OCI-LY1 (cell line): ENCODE measurements at regions not wholly inside any gene's neighbourhood (a gene's known extent, or its start where the extent isn't known, plus 50 kb on each side); places are given as distances from the start of the nearest gene placed in this dataset.

Experiments used
- H2AFZ ChIP-seq: fragments of 200-600 bp; sonication (generic), shearing (Covaris generic); 2 replicates; pipeline ENCODE4 v1.6.0; 2014; ENCODE audit warnings: antibody characterized with exemption, mild to moderate bottlenecking, low read length
- H3F3A ChIP-seq: fragments of 200-600 bp; sonication (generic), shearing (Covaris generic); 2 replicates; pipeline ENCODE4 v1.6.0; 2014; ENCODE audit warnings: mild to moderate bottlenecking, antibody characterized with exemption, low read length, moderate library complexity; ENCODE audit not compliant: insufficient read depth
- H3K27ac ChIP-seq: fragments of 200-600 bp; sonication (generic); 2 replicates; pipeline ENCODE4 v1.5.1; 2014; ENCODE audit warnings: low read length, mixed run types, mild to moderate bottlenecking, low read depth; ENCODE audit not compliant: poor library complexity, severe bottlenecking
- H3K27me3 ChIP-seq: fragments of 200-600 bp; sonication (generic); 2 replicates; pipeline ENCODE4 v1.6.0; 2014; ENCODE audit warnings: antibody characterized with exemption, mild to moderate bottlenecking, low read length, moderate library complexity; ENCODE audit not compliant: insufficient read depth
- H3K36me3 ChIP-seq: fragments of 200-600 bp; sonication (generic); 2 replicates; pipeline ENCODE4 v1.6.1; 2014; ENCODE audit warnings: mild to moderate bottlenecking, antibody characterized with exemption, low read length, moderate library complexity, mixed read lengths; ENCODE audit not compliant: insufficient read depth
- H3K4me1 ChIP-seq: fragments of 200-600 bp; sonication (generic); 2 replicates; pipeline ENCODE4 v1.5.1; 2014; ENCODE audit warnings: mild to moderate bottlenecking, low read length, moderate library complexity; ENCODE audit not compliant: insufficient read depth, severe bottlenecking
- H3K4me2 ChIP-seq: fragments of 200-600 bp; sonication (generic), shearing (Covaris generic); 2 replicates; pipeline ENCODE4 v1.6.1; 2014; ENCODE audit warnings: low read length
- H3K4me3 ChIP-seq: fragments of 200-600 bp; sonication (generic); 2 replicates; pipeline ENCODE4 v1.5.1; 2014; ENCODE audit warnings: low read length, low read depth, mild to moderate bottlenecking, mixed read lengths; ENCODE audit not compliant: poor library complexity, severe bottlenecking
- H3K79me2 ChIP-seq: fragments of 200-600 bp; shearing (Covaris generic); 2 replicates; pipeline ENCODE4 v1.6.1; 2016; ENCODE audit warnings: mixed run types, low read length, mixed read lengths; ENCODE audit not compliant: insufficient read depth
- H3K9ac ChIP-seq: fragments of 200-600 bp; sonication (generic), shearing (Covaris generic); 2 replicates; pipeline ENCODE4 v1.6.1; 2014; ENCODE audit warnings: mild to moderate bottlenecking, low read length, mixed read lengths
- H3K9me2 ChIP-seq: fragments of 200-600 bp; sonication (generic), shearing (Covaris generic); 2 replicates; pipeline ENCODE4 v1.6.1; 2014; ENCODE audit warnings: low read depth, mild to moderate bottlenecking, low read length, mixed read lengths
- H3K9me3 ChIP-seq: fragments of 200-600 bp; shearing (Covaris generic); 2 replicates; pipeline ENCODE4 v1.6.1; 2014; ENCODE audit warnings: low read length, mixed read lengths
- H4K20me1 ChIP-seq: fragments of 200-600 bp; sonication (generic), shearing (Covaris generic); 2 replicates; pipeline ENCODE4 v1.6.0; 2016; ENCODE audit warnings: mild to moderate bottlenecking, low read length; ENCODE audit not compliant: insufficient read depth
- EZH2 ChIP-seq: fragments of 200-600 bp; sonication (generic), shearing (Covaris generic); IDR thresholded peaks from 2 replicates; pipeline ENCODE4 v1.8.0; 2017; ENCODE audit warnings: borderline replicate concordance, mixed run types, mild to moderate bottlenecking, antibody characterized with exemption, low read length, moderate library complexity, mixed read lengths
- TF ChIP-seq, protein P1 (sequence below): fragments of 200-600 bp; sonication (generic), shearing (Covaris generic); IDR thresholded peaks from 2 replicates; pipeline ENCODE4 v1.5.1; 2017; ENCODE audit warnings: mild to moderate bottlenecking, antibody characterized with exemption, low read length, moderate library complexity, mixed read lengths

DNA sequence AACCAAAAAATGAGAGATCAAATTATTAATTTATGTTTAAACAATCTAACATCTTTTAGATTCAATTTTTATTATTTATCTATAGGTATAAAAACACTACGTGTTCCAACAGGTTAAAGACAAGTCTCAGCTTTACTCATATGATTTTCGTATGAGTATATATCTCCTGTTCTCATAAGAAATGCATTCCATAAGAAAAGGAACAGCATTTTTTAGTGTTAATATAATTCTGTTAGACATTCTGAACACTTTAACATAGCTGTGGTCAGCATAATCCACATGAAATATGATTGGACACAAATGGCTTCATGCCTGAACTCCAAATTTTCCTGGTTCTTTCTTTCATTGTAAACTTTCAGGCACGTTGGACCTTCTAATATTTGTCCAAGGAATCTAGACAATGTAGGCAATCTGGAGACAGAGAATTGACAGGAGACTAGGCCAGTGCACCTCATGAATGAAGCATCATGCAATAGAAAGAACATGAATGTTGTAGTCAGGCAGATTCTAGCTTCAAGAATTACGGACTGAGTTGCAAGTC, 1122.0 kb upstream of the ALCAM start:
- Histone ChIP-seq H3K27me3 (no peaks in the 10 kb centered on the region), H3K4me2 (no peak overlapping the region), H3K4me3 (no peak overlapping the region), H3K27ac (no peak overlapping the region), H3K9ac (no peak overlapping the region), H3K9me3 (no peaks in the 10 kb centered on the region), H2AFZ (peak overlapping the region; percentile 52; the same call in 1 of the 2 replicates), H4K20me1 (no peaks in the 10 kb centered on the region), H3K4me1 (no peaks in the 10 kb centered on the region), H3K36me3 (no peaks in the 10 kb centered on the region), H3K9me2 (no peaks in the 10 kb centered on the region), H3K79me2 (no peaks in the 10 kb centered on the region), H3F3A (no peaks in the 10 kb centered on the region)
- no peak for TF ChIP-seq EZH2
- TF ChIP-seq, protein P1, sequence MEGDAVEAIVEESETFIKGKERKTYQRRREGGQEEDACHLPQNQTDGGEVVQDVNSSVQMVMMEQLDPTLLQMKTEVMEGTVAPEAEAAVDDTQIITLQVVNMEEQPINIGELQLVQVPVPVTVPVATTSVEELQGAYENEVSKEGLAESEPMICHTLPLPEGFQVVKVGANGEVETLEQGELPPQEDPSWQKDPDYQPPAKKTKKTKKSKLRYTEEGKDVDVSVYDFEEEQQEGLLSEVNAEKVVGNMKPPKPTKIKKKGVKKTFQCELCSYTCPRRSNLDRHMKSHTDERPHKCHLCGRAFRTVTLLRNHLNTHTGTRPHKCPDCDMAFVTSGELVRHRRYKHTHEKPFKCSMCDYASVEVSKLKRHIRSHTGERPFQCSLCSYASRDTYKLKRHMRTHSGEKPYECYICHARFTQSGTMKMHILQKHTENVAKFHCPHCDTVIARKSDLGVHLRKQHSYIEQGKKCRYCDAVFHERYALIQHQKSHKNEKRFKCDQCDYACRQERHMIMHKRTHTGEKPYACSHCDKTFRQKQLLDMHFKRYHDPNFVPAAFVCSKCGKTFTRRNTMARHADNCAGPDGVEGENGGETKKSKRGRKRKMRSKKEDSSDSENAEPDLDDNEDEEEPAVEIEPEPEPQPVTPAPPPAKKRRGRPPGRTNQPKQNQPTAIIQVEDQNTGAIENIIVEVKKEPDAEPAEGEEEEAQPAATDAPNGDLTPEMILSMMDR, result no peak

DNA sequence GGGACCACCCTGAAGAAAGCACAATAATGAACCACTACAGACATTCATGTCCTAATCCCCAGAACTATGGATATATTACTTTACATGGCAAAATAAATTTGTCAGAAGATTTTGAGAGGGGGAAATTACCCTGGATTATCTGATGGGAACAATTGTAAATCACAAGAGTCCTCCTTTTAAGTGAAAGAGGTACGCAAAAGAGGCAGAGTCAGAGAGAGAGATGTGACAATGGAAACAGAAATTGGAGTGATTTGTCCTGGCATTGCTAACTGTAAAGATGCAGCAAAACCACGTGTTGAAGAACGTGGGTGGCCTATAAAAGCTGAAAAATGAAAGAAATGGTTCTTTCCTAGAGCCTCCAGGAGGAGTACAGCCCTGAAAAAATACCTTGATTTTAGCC, 1121.4 kb upstream of the ALCAM start:
- H3K9me2 ChIP-seq, result no peaks in the 10 kb centered on the region
- H3K4me2 ChIP-seq, result no peak overlapping the region
- H2AFZ ChIP-seq, result peak overlapping the region; percentile 52; the same call in 1 of the 2 replicates
- TF ChIP-seq, protein P1, result no peak
- TF ChIP-seq EZH2, result no peak
- no peaks in the 10 kb centered on the region for H3K4me1 ChIP-seq
- H3K27ac ChIP-seq, result no peak overlapping the region
- H4K20me1 ChIP-seq, result no peaks in the 10 kb centered on the region
- H3K79me2 ChIP-seq, result no peaks in the 10 kb centered on the region
- H3K9ac ChIP-seq, result no peak overlapping the region
- H3K27me3 ChIP-seq, result no peaks in the 10 kb centered on the region
- H3K36me3 ChIP-seq, result no peaks in the 10 kb centered on the region
- H3K4me3 ChIP-seq, result no peak overlapping the region
- H3K9me3 ChIP-seq, result no peaks in the 10 kb centered on the region
- H3F3A ChIP-seq, result no peaks in the 10 kb centered on the region

DNA sequence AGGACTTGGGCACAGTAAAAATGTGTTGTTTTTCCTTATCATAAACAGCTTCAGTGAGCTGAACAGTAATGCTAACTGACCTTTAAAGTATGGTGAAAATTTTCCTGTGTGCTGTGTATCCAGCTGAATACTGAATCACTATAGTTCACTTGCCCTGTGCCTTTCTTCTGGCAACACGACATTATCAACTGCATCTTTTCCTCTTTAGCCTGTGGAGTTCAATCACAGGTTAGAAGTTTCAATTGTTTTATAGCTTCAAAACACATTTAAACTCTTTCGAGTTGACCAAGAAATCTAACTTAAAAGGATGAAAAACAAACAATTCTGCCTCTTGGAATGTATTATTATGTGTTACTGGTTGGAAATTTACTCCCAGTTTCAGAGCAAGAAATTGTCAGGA, 1120.7 kb upstream of the ALCAM start:
- H3K4me3 ChIP-seq, result no peak overlapping the region
- TF ChIP-seq, protein P1, result no peak
- TF ChIP-seq EZH2, result no peak
- no peaks in the 10 kb centered on the region for H3F3A ChIP-seq
- H3K36me3 ChIP-seq, result no peaks in the 10 kb centered on the region
- 0 out of 2 replicates have a peak overlapping the region, but pooled peaks have one; percentile 51 for H2AFZ ChIP-seq
- no peaks in the 10 kb centered on the region for H3K9me2 ChIP-seq
- H3K4me2 ChIP-seq, result no peak overlapping the region
- H3K27ac ChIP-seq, result no peak overlapping the region
- H3K79me2 ChIP-seq, result no peaks in the 10 kb centered on the region
- no peaks in the 10 kb centered on the region for H4K20me1 ChIP-seq
- H3K4me1 ChIP-seq, result no peaks in the 10 kb centered on the region
- no peaks in the 10 kb centered on the region for H3K9me3 ChIP-seq
- H3K27me3 ChIP-seq, result no peaks in the 10 kb centered on the region
- no peak overlapping the region for H3K9ac ChIP-seq
